Mesendoderm (in vitro differentiated cells): ENCODE measurements at regions not wholly inside any gene's neighbourhood (a gene's known extent, or its start where the extent isn't known, plus 50 kb on each side); places are given as distances from the start of the nearest gene placed in this dataset.
"Not testable (repeated sequence)": the region's sequence is repeated elsewhere in the genome, so short reads cannot be mapped to it uniquely, and the experiment has no call there.

ENCODE experiments used
- DNase-seq: peaks from one replicate; pipeline ENCODE4 v3.0.0; 2013
- H2AK5ac ChIP-seq: 2 replicates; pipeline ENCODE4 v1.6.1; 2013; ENCODE audit warnings: low read length, inconsistent platforms
- H2BK120ac ChIP-seq: 2 replicates; pipeline ENCODE4 v1.6.1; 2013; ENCODE audit warnings: low read depth, mild to moderate bottlenecking, low read length, moderate library complexity, mixed read lengths
- H2BK15ac ChIP-seq: replicated peaks from 2 replicates; pipeline ENCODE4 v1.6.1; 2013; ENCODE audit warnings: low read depth, mild to moderate bottlenecking, moderate library complexity
- H2BK5ac ChIP-seq: 2 replicates; pipeline ENCODE4 v1.6.1; 2013; ENCODE audit warnings: low read length, inconsistent platforms
- H3K18ac ChIP-seq: 2 replicates; pipeline ENCODE4 v1.6.1; 2013; ENCODE audit warnings: mild to moderate bottlenecking, low read length, mixed read lengths
- H3K23ac ChIP-seq: one replicate; pipeline ENCODE4 v1.6.1; 2013; ENCODE audit warnings: low read length
- H3K27ac ChIP-seq: 2 replicates; pipeline ENCODE4 v1.5.1; 2013; ENCODE audit warnings: low read depth, mild to moderate bottlenecking, inconsistent platforms, low read length, moderate library complexity
- H3K27me3 ChIP-seq: 2 replicates; pipeline ENCODE4 v1.6.1; 2013; ENCODE audit warnings: low read length, control low read depth, mild to moderate bottlenecking, inconsistent platforms; ENCODE audit not compliant: insufficient read depth, poor library complexity
- H3K36me3 ChIP-seq: 2 replicates; pipeline ENCODE4 v1.6.1; 2013; ENCODE audit warnings: low read length, inconsistent platforms; ENCODE audit not compliant: control insufficient read depth, insufficient read depth
- H3K4ac ChIP-seq: one replicate; pipeline ENCODE4 v1.6.1; 2013; ENCODE audit warnings: low read depth, mild to moderate bottlenecking, low read length, moderate library complexity
- H3K4me1 ChIP-seq: 2 replicates; pipeline ENCODE4 v1.6.1; 2013; ENCODE audit warnings: low read depth, low read length, inconsistent platforms; ENCODE audit not compliant: control insufficient read depth
- H3K4me2 ChIP-seq: 2 replicates; pipeline ENCODE4 v1.6.1; 2013; ENCODE audit warnings: low read length
- H3K4me3 ChIP-seq: 2 replicates; pipeline ENCODE4 v1.5.1; 2013; ENCODE audit warnings: mild to moderate bottlenecking, low read length
- H3K56ac ChIP-seq: one replicate; pipeline ENCODE4 v1.6.1; 2013; ENCODE audit warnings: low read length
- H3K79me1 ChIP-seq: 2 replicates; pipeline ENCODE4 v1.6.1; 2013; ENCODE audit warnings: low read length, inconsistent platforms
- H3K79me2 ChIP-seq: 2 replicates; pipeline ENCODE4 v1.6.1; 2013; ENCODE audit warnings: mild to moderate bottlenecking, low read length; ENCODE audit not compliant: control insufficient read depth, insufficient read depth
- H3K9ac ChIP-seq: 2 replicates; pipeline ENCODE4 v1.6.1; 2013; ENCODE audit warnings: low read length, inconsistent platforms
- H4K5ac ChIP-seq: one replicate; pipeline ENCODE4 v1.6.1; 2013; ENCODE audit warnings: low read length
- H4K8ac ChIP-seq: one replicate; pipeline ENCODE4 v1.6.1; 2013; ENCODE audit warnings: low read depth, mild to moderate bottlenecking, control low read depth, low read length, moderate library complexity
- WGBS: extraction: QIAGEN DNeasy Blood & Tissue Kit; methylation state at CpG from one replicate; pipeline ENCODE4 v1.1.7; 2013; ENCODE audit warnings: low lambda C conversion rate, missing lambda C conversion rate; ENCODE audit not compliant: insufficient coverage; ENCODE audit errors: extremely low coverage; 5-methylcytosine and 5-hydroxymethylcytosine counted together

- no peaks in the 10 kb centered on the region for H3K79me1 ChIP-seq
- H3K23ac ChIP-seq: no peak overlapping the region
- H3K9ac ChIP-seq: no peak overlapping the region
- H3K56ac ChIP-seq: no peak overlapping the region
- H3K18ac ChIP-seq: no peak overlapping the region
- WGBS: no CpG with 5 or more reads among the region's 1 CpG
- no peak overlapping the region for H2AK5ac ChIP-seq
- H3K27me3 ChIP-seq: no peaks in the 10 kb centered on the region
- H3K79me2 ChIP-seq: no peaks in the 10 kb centered on the region
- no peaks in the 10 kb centered on the region for H3K4me1 ChIP-seq
- no peak for DNase-seq
- no peak overlapping the region for H3K4me2 ChIP-seq
- no peak overlapping the region for H3K27ac ChIP-seq
- H2BK15ac ChIP-seq: no peak overlapping the region
- H3K4me3 ChIP-seq: no peak overlapping the region
- H3K36me3 ChIP-seq: no peaks in the 10 kb centered on the region
- no peak overlapping the region for H4K8ac ChIP-seq
- no peak overlapping the region for H3K4ac ChIP-seq
- H2BK120ac ChIP-seq: no peak overlapping the region
- H4K5ac ChIP-seq: no peak overlapping the region
- no peak overlapping the region for H2BK5ac ChIP-seq
Measured at GRCh38 chr6:86423571-86423970, 513.8 kb upstream of the HTR1E start.

- H3K18ac ChIP-seq: no peak overlapping the region
- no peak overlapping the region for H3K4me2 ChIP-seq
- H3K27ac ChIP-seq: no peak overlapping the region
- no peak overlapping the region for H3K56ac ChIP-seq
- no peak overlapping the region for H2BK5ac ChIP-seq
- no peak overlapping the region for H3K23ac ChIP-seq
- H2BK120ac ChIP-seq: no peak overlapping the region
- no peak overlapping the region for H4K5ac ChIP-seq
- no peaks in the 10 kb centered on the region for H3K36me3 ChIP-seq
- H3K9ac ChIP-seq: no peak overlapping the region
- no peaks in the 10 kb centered on the region for H3K27me3 ChIP-seq
- no CpG with 5 or more reads among the region's 2 CpGs for WGBS
- no peak overlapping the region for H2AK5ac ChIP-seq
- DNase-seq: no peak
- H4K8ac ChIP-seq: no peak overlapping the region
- H3K4ac ChIP-seq: no peak overlapping the region
- no peaks in the 10 kb centered on the region for H3K4me1 ChIP-seq
- H3K79me1 ChIP-seq: no peaks in the 10 kb centered on the region
- H2BK15ac ChIP-seq: no peak overlapping the region
- no peak overlapping the region for H3K4me3 ChIP-seq
- H3K79me2 ChIP-seq: no peaks in the 10 kb centered on the region
Measured at GRCh38 chr6:86412057-86412456, 525.3 kb upstream of the HTR1E start.

GRCh38 chr6:86407128-86407527 is 530.2 kb upstream of the HTR1E start:
- no peaks in the 10 kb centered on the region for H3K79me2 ChIP-seq
- no peaks in the 10 kb centered on the region for H3K36me3 ChIP-seq
- no peaks in the 10 kb centered on the region for H3K79me1 ChIP-seq
- H2BK120ac ChIP-seq: no peak overlapping the region
- H2BK15ac ChIP-seq: no peak overlapping the region
- no peaks in the 10 kb centered on the region for H3K27me3 ChIP-seq
- H2AK5ac ChIP-seq: no peak overlapping the region
- H4K8ac ChIP-seq: no peak overlapping the region
- no peaks in the 10 kb centered on the region for H3K4me1 ChIP-seq
- H3K56ac ChIP-seq: no peak overlapping the region
- H3K4me3 ChIP-seq: no peak overlapping the region
- H3K4me2 ChIP-seq: no peak overlapping the region
- no peak overlapping the region for H3K4ac ChIP-seq
- no peak overlapping the region for H4K5ac ChIP-seq
- H3K27ac ChIP-seq: no peak overlapping the region
- H3K23ac ChIP-seq: no peak overlapping the region
- H3K9ac ChIP-seq: no peak overlapping the region
- no peak overlapping the region for H2BK5ac ChIP-seq
- no CpG with 5 or more reads among the region's 2 CpGs for WGBS
- H3K18ac ChIP-seq: no peak overlapping the region
- peak; percentile 11 for DNase-seq

GRCh38 chr6:86392850-86393249 is 544.5 kb upstream of the HTR1E start:
- not testable (repeated sequence) for H2BK15ac ChIP-seq, H3K18ac ChIP-seq
- no CpG with 5 or more reads among the region's 3 CpGs for WGBS

GRCh38 chr6:86380571-86381125 is 556.7 kb upstream of the HTR1E start:
- no peaks in the 10 kb centered on the region for H3K4me1 ChIP-seq
- no peak for DNase-seq
- H3K4me2 ChIP-seq: no peak overlapping the region
- H3K36me3 ChIP-seq: no peaks in the 10 kb centered on the region
- no peak overlapping the region for H3K27ac ChIP-seq
- no peak overlapping the region for H2BK15ac ChIP-seq
- no CpG with 5 or more reads among the region's 3 CpGs for WGBS
- H3K56ac ChIP-seq: no peak overlapping the region
- H2AK5ac ChIP-seq: no peak overlapping the region
- H2BK5ac ChIP-seq: no peak overlapping the region
- H3K4ac ChIP-seq: no peak overlapping the region
- no peak overlapping the region for H4K5ac ChIP-seq
- no peaks in the 10 kb centered on the region for H3K79me1 ChIP-seq
- no peak overlapping the region for H3K9ac ChIP-seq
- no peaks in the 10 kb centered on the region for H3K79me2 ChIP-seq
- no peak overlapping the region for H3K4me3 ChIP-seq
- H4K8ac ChIP-seq: no peak overlapping the region
- H3K18ac ChIP-seq: no peak overlapping the region
- no peak overlapping the region for H2BK120ac ChIP-seq
- H3K27me3 ChIP-seq: no peaks in the 10 kb centered on the region
- no peak overlapping the region for H3K23ac ChIP-seq

More at GRCh38 chr6:86392850-86393249, 544.5 kb upstream of the HTR1E start:
- not testable (repeated sequence) for H4K8ac ChIP-seq, H3K79me2 ChIP-seq, H3K4me1 ChIP-seq, H3K79me1 ChIP-seq, H2BK120ac ChIP-seq, H2BK5ac ChIP-seq, H3K4me3 ChIP-seq, H3K23ac ChIP-seq, H2AK5ac ChIP-seq, H3K36me3 ChIP-seq, H4K5ac ChIP-seq, H3K9ac ChIP-seq, H3K56ac ChIP-seq, H3K4ac ChIP-seq, H3K27me3 ChIP-seq, DNase-seq, H3K27ac ChIP-seq, H3K4me2 ChIP-seq

- Histone ChIP-seq H3K4me3 (no peak overlapping the region), H2BK15ac (no peak overlapping the region), H3K79me1 (no peaks in the 10 kb centered on the region), H4K8ac (no peak overlapping the region), H2BK120ac (no peak overlapping the region), H3K56ac (no peak overlapping the region), H4K5ac (no peak overlapping the region), H3K4ac (no peak overlapping the region), H3K4me1 (no peaks in the 10 kb centered on the region), H3K4me2 (no peak overlapping the region), H2BK5ac (no peak overlapping the region), H3K36me3 (no peaks in the 10 kb centered on the region), H3K27me3 (no peaks in the 10 kb centered on the region), H3K27ac (no peak overlapping the region), H3K9ac (no peak overlapping the region), H3K23ac (no peak overlapping the region), H2AK5ac (no peak overlapping the region), H3K18ac (no peak overlapping the region), H3K79me2 (no peaks in the 10 kb centered on the region)
- peak; percentile 45 for DNase-seq
- WGBS: no CpG with 5 or more reads among the region's 4 CpGs
Measured at GRCh38 chr6:86357877-86358276, 579.5 kb upstream of the HTR1E start.
